NB4 (cell line): ENCODE measurements at regions not wholly inside any gene's neighbourhood (a gene's known extent, or its start where the extent isn't known, plus 50 kb on each side); places are given as distances from the start of the nearest gene placed in this dataset.

Experiments used
- DNase-seq: peaks from one replicate; pipeline ENCODE4 v3.0.0; 2010; ENCODE audit warnings: low read depth
- H3K4me3 ChIP-seq: one replicate; pipeline ENCODE4 v1.5.1; 2011; ENCODE audit warnings: mild to moderate bottlenecking, low read depth, low read length, moderate library complexity
- MYC ChIP-seq: IDR thresholded peaks from 2 replicates; pipeline ENCODE4 v1.6.1; 2011; ENCODE audit warnings: low read depth, low read length
- POLR2A ChIP-seq: IDR thresholded peaks from 2 replicates; pipeline ENCODE4 v1.6.1; 2011; ENCODE audit warnings: mild to moderate bottlenecking; ENCODE audit not compliant: insufficient read length; ENCODE audit errors: extremely low read depth
- TF ChIP-seq, protein P1 (sequence below): IDR thresholded peaks from 2 replicates; pipeline ENCODE4 v1.6.1; 2011; ENCODE audit warnings: low read depth, low read length
- TF ChIP-seq, protein P2 (sequence below): IDR thresholded peaks from one replicate; pipeline ENCODE4 v1.5.1; 2012; ENCODE audit warnings: low read depth, low read length

- no peak for DNase-seq
- no peak overlapping the region for H3K4me3 ChIP-seq
- TF ChIP-seq, protein P1, sequence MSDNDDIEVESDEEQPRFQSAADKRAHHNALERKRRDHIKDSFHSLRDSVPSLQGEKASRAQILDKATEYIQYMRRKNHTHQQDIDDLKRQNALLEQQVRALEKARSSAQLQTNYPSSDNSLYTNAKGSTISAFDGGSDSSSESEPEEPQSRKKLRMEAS: no peak
- TF ChIP-seq POLR2A: no peak
- no peak for TF ChIP-seq MYC
- TF ChIP-seq, protein P2, sequence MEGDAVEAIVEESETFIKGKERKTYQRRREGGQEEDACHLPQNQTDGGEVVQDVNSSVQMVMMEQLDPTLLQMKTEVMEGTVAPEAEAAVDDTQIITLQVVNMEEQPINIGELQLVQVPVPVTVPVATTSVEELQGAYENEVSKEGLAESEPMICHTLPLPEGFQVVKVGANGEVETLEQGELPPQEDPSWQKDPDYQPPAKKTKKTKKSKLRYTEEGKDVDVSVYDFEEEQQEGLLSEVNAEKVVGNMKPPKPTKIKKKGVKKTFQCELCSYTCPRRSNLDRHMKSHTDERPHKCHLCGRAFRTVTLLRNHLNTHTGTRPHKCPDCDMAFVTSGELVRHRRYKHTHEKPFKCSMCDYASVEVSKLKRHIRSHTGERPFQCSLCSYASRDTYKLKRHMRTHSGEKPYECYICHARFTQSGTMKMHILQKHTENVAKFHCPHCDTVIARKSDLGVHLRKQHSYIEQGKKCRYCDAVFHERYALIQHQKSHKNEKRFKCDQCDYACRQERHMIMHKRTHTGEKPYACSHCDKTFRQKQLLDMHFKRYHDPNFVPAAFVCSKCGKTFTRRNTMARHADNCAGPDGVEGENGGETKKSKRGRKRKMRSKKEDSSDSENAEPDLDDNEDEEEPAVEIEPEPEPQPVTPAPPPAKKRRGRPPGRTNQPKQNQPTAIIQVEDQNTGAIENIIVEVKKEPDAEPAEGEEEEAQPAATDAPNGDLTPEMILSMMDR: no peak
Measured at GRCh38 chr4:23034731-23035130, 342.0 kb downstream of the GBA3 start.

GRCh38 chr4:23033796-23034195 is 341.1 kb downstream of the GBA3 start:
- TF ChIP-seq, protein P2: no peak
- TF ChIP-seq, protein P1: no peak
- TF ChIP-seq POLR2A (no peak), MYC (no peak)
- DNase-seq: no peak
- no peak overlapping the region for H3K4me3 ChIP-seq

DNA sequence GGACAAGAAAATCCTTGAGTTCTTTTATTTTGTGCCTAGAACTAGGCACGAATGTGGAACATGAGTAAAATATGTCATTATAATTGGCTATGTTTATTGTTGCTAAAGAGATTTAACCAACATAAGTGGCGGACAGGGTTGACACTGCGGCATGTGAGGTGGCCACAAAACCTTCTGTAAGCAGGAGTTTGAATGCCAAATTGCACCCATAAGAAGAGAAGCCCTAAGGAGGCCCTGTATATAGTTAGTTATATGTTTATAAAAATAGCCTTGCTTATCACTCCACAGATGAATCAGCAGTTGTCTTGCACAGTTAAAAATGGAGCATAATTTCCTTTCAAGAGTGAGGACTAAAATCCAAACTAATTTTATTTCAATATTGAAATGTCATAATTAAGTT is 336.1 kb downstream of the GBA3 start:
- DNase-seq: no peak
- TF ChIP-seq, protein P1: no peak
- no peak for TF ChIP-seq POLR2A
- no peak for TF ChIP-seq MYC
- TF ChIP-seq, protein P2: no peak
- no peak overlapping the region for H3K4me3 ChIP-seq

DNA sequence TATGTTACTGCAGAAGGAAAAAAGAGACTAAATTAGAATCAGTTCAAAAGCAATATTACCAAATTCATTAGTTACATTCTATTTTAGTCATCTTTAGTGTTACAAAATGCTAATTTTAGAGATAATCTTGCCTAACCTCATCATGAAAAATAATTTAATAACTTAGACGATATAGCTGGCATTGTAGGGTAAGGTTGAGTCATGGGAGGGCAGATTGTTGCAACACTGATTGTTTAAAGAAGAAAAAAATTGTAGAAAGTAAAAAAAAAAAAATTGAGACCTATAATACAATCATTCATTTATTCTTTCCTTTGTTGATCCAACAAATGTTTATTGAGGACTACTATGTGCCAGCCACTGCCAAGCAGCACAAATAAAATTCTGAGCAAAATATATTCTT is 330.9 kb downstream of the GBA3 start:
- TF ChIP-seq, protein P1: no peak
- TF ChIP-seq, protein P2: no peak
- TF ChIP-seq POLR2A (no peak), MYC (no peak)
- H3K4me3 ChIP-seq: no peak overlapping the region
- no peak for DNase-seq

DNA sequence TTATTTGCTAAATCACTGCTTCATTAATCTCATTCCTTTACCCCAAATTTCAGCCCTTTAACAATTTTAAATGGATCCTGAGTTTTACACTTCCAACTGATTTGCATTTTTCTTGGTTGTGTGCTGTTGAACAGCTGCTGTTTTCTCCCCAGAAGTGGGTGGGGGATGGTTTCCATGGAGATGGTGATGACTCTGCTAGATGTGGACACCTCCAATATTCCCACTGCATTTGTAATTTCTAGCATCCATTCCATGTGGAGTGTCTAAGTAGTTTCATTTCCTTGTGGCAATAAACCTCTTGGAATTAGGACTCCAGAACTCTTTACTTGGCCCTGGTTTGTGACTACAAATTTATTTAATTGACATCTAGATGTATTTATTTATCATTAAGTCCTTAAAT is 330.4 kb downstream of the GBA3 start:
- H3K4me3 ChIP-seq: no peak overlapping the region
- no peak for DNase-seq
- TF ChIP-seq, protein P2: no peak
- TF ChIP-seq, protein P1: no peak
- TF ChIP-seq POLR2A: no peak
- TF ChIP-seq MYC: no peak

GRCh38 chr4:23022032-23022431 is 329.3 kb downstream of the GBA3 start:
- TF ChIP-seq, protein P1: no peak
- TF ChIP-seq MYC (no peak), POLR2A (no peak)
- TF ChIP-seq, protein P2: no peak
- DNase-seq: no peak
- no peak overlapping the region for H3K4me3 ChIP-seq
